Loucy (cell line): ENCODE measurements at regions not wholly inside any gene's neighbourhood (a gene's known extent, or its start where the extent isn't known, plus 50 kb on each side); places are given as distances from the start of the nearest gene placed in this dataset.

ENCODE experiments used
- H2AFZ ChIP-seq: fragments of 200-600 bp; sonication (generic); 2 replicates; pipeline ENCODE4 v1.6.0; 2016; ENCODE audit warnings: antibody characterized with exemption, mild to moderate bottlenecking, low read length, moderate library complexity
- H3F3A ChIP-seq: fragments of 200-600 bp; 2 replicates; pipeline ENCODE4 v1.6.0; 2016; ENCODE audit warnings: antibody characterized with exemption, low read depth, mild to moderate bottlenecking
- H3K27me3 ChIP-seq: fragments of 200-600 bp; sonication (generic); 2 replicates; pipeline ENCODE4 v1.6.1; 2014; ENCODE audit warnings: low read length, mild to moderate bottlenecking; ENCODE audit not compliant: insufficient read depth, poor library complexity, severe bottlenecking
- H3K36me3 ChIP-seq: fragments of 200-600 bp; sonication (generic); 2 replicates; pipeline ENCODE4 v1.6.1; 2016; ENCODE audit warnings: low read length; ENCODE audit not compliant: insufficient read depth
- H3K4me1 ChIP-seq: fragments of 200-600 bp; sonication (generic); 2 replicates; pipeline ENCODE4 v1.5.1; 2014; ENCODE audit warnings: low read length, mild to moderate bottlenecking; ENCODE audit not compliant: insufficient read depth, poor library complexity, severe bottlenecking
- H3K4me2 ChIP-seq: fragments of 200-600 bp; sonication (generic); 2 replicates; pipeline ENCODE4 v1.6.0; 2014; ENCODE audit warnings: antibody characterized with exemption, low read length, low read depth, mild to moderate bottlenecking; ENCODE audit not compliant: poor library complexity, severe bottlenecking
- H3K4me3 ChIP-seq: fragments of 200-600 bp; sonication (generic); 2 replicates; pipeline ENCODE4 v1.5.1; 2014; ENCODE audit warnings: low read length, mild to moderate bottlenecking, mixed read lengths; ENCODE audit not compliant: poor library complexity, severe bottlenecking
- H3K79me2 ChIP-seq: fragments of 200-600 bp; sonication (generic); 2 replicates; pipeline ENCODE4 v1.6.1; 2014; ENCODE audit warnings: low read length; ENCODE audit not compliant: insufficient read depth
- H3K9ac ChIP-seq: fragments of 200-600 bp; sonication (generic); 2 replicates; pipeline ENCODE4 v1.6.0; 2014; ENCODE audit warnings: mild to moderate bottlenecking, low read depth, low read length, moderate library complexity; ENCODE audit not compliant: poor library complexity, severe bottlenecking
- H3K9me2 ChIP-seq: fragments of 200-600 bp; sonication (generic); replicated peaks from 2 replicates; pipeline ENCODE4 v1.6.1; 2016; ENCODE audit warnings: low read depth, low read length, mixed read lengths
- H3K9me3 ChIP-seq: fragments of 200-600 bp; sonication (generic); 2 replicates; pipeline ENCODE4 v1.6.1; 2014; ENCODE audit warnings: mild to moderate bottlenecking, antibody characterized with exemption, low read length, low read depth; ENCODE audit not compliant: insufficient read depth
- H4K20me1 ChIP-seq: fragments of 200-600 bp; sonication (generic); 2 replicates; pipeline ENCODE4 v1.6.0; 2014; ENCODE audit warnings: antibody characterized with exemption, low read length, mild to moderate bottlenecking; ENCODE audit not compliant: insufficient read depth, poor library complexity, severe bottlenecking
- CTCF ChIP-seq: fragments of 200-600 bp; sonication (generic); conservative IDR thresholded peaks from 2 replicates; pipeline ENCODE4 v1.5.1; 2014; ENCODE audit warnings: mild to moderate bottlenecking, antibody characterized with exemption, low read length
- EZH2phosphoT487 ChIP-seq: fragments of 200-600 bp; IDR thresholded peaks from 2 replicates; pipeline ENCODE4 v1.6.1; 2018; ENCODE audit warnings: antibody characterized with exemption, mild to moderate bottlenecking, moderate library complexity, borderline replicate concordance

- H3K9me2 ChIP-seq, result no peaks in the 10 kb centered on the region
- TF ChIP-seq CTCF, result no peak
- no peak for TF ChIP-seq EZH2phosphoT487
- 0 out of 2 replicates have a peak, but pooled peaks cover 3% of the 10 kb centered on the region for H3K9me3 ChIP-seq
These were observed 154.7 kb downstream of the KTN1 start for GRCh38 chr14:55734731-55735130.

GRCh38 chr14:55739967-55740648 is 160.1 kb downstream of the KTN1 start:
- Histone ChIP-seq H3K4me3 (no peak overlapping the region), H3K4me1 (no peaks in the 10 kb centered on the region), H3K9me3 (0 out of 2 replicates have a peak, but pooled peaks cover 3% of the 10 kb centered on the region), H3K9ac (no peak overlapping the region), H3K36me3 (no peaks in the 10 kb centered on the region), H3K4me2 (no peak overlapping the region), H3K9me2 (no peaks in the 10 kb centered on the region), H3K27me3 (no peaks in the 10 kb centered on the region), H2AFZ (no peak overlapping the region), H4K20me1 (no peaks in the 10 kb centered on the region), H3F3A (no peaks in the 10 kb centered on the region), H3K79me2 (no peaks in the 10 kb centered on the region)
- TF ChIP-seq EZH2phosphoT487 (no peak), CTCF (no peak)

More at GRCh38 chr14:55734731-55735130, 154.7 kb downstream of the KTN1 start:
- no peaks in the 10 kb centered on the region for H3K36me3 ChIP-seq
- H4K20me1 ChIP-seq, result no peaks in the 10 kb centered on the region
- no peak overlapping the region for H2AFZ ChIP-seq
- H3K4me3 ChIP-seq, result no peak overlapping the region
- H3K27me3 ChIP-seq, result no peaks in the 10 kb centered on the region
- no peaks in the 10 kb centered on the region for H3K79me2 ChIP-seq
- no peak overlapping the region for H3K4me2 ChIP-seq
- no peak overlapping the region for H3K9ac ChIP-seq
- no peaks in the 10 kb centered on the region for H3F3A ChIP-seq
- no peaks in the 10 kb centered on the region for H3K4me1 ChIP-seq

- Histone ChIP-seq H3K9me3 (0 out of 2 replicates have a peak, but pooled peaks cover 3% of the 10 kb centered on the region), H3K4me3 (no peak overlapping the region), H3K9me2 (no peaks in the 10 kb centered on the region), H3K79me2 (no peaks in the 10 kb centered on the region), H3K27me3 (no peaks in the 10 kb centered on the region), H2AFZ (no peak overlapping the region), H3K9ac (no peak overlapping the region), H3K36me3 (no peaks in the 10 kb centered on the region), H3K4me1 (no peaks in the 10 kb centered on the region), H4K20me1 (no peaks in the 10 kb centered on the region), H3K4me2 (no peak overlapping the region), H3F3A (no peaks in the 10 kb centered on the region)
- TF ChIP-seq EZH2phosphoT487, result no peak
- TF ChIP-seq CTCF, result no peak
These were observed 160.6 kb downstream of the KTN1 start for GRCh38 chr14:55740649-55740989.
